Kidney epithelial cell (primary cell): ENCODE measurements at regions not wholly inside any gene's neighbourhood (a gene's known extent, or its start where the extent isn't known, plus 50 kb on each side); places are given as distances from the start of the nearest gene placed in this dataset.

Experiments used
- DNase-seq: peaks from one replicate; pipeline ENCODE4 v3.0.0-alpha.2; 2010; ENCODE audit warnings: low read depth
- H3K27me3 ChIP-seq: 2 replicates; pipeline ENCODE4 v1.6.0; 2011; ENCODE audit warnings: low read length; ENCODE audit not compliant: control insufficient read depth, insufficient read depth
- H3K36me3 ChIP-seq: 2 replicates; pipeline ENCODE4 v1.5.1; 2011; ENCODE audit warnings: low read length; ENCODE audit not compliant: control insufficient read depth, insufficient read depth
- H3K4me3 ChIP-seq: 2 replicates; pipeline ENCODE4 v1.5.1; 2011; ENCODE audit warnings: low read depth, mild to moderate bottlenecking, control low read depth, low read length
- CTCF ChIP-seq: IDR thresholded peaks from 2 replicates; pipeline ENCODE4 v1.5.1; 2011; ENCODE audit warnings: mild to moderate bottlenecking, moderate library complexity, low read length, control low read depth, inconsistent platforms; ENCODE audit not compliant: insufficient read depth, poor library complexity, severe bottlenecking

GRCh38 chr1:100616121-100616621 is 78.2 kb downstream of the GPR88 start:
- no peaks in the 10 kb centered on the region for H3K36me3 ChIP-seq
- no peak for TF ChIP-seq CTCF
- no peaks in the 10 kb centered on the region for H3K27me3 ChIP-seq
- no peak for DNase-seq
- no peak overlapping the region for H3K4me3 ChIP-seq

- H3K4me3 ChIP-seq, result no peak overlapping the region
- DNase-seq, result peak; percentile 99
- no peaks in the 10 kb centered on the region for H3K36me3 ChIP-seq
- H3K27me3 ChIP-seq, result no peaks in the 10 kb centered on the region
- no peak for TF ChIP-seq CTCF
These were observed 84.1 kb downstream of the GPR88 start for GRCh38 chr1:100622037-100622436.

GRCh38 chr1:100622506-100622905 is 84.6 kb downstream of the GPR88 start:
- TF ChIP-seq CTCF, result no peak
- H3K36me3 ChIP-seq, result no peaks in the 10 kb centered on the region
- no peaks in the 10 kb centered on the region for H3K27me3 ChIP-seq
- DNase-seq, result no peak
- H3K4me3 ChIP-seq, result no peak overlapping the region

GRCh38 chr1:100622966-100623762 is 85.2 kb downstream of the GPR88 start:
- peak; percentile 89 for DNase-seq
- H3K27me3 ChIP-seq, result no peaks in the 10 kb centered on the region
- no peak overlapping the region for H3K4me3 ChIP-seq
- no peak for TF ChIP-seq CTCF
- H3K36me3 ChIP-seq, result no peaks in the 10 kb centered on the region

GRCh38 chr1:100624886-100625610 is 87.1 kb downstream of the GPR88 start:
- H3K27me3 ChIP-seq, result no peaks in the 10 kb centered on the region
- peak; percentile 58 for DNase-seq
- H3K4me3 ChIP-seq, result no peak overlapping the region
- H3K36me3 ChIP-seq, result no peaks in the 10 kb centered on the region
- TF ChIP-seq CTCF, result no peak
